ENCODE measurements at regions not wholly inside any gene's neighbourhood (a gene's known extent, or its start where the extent isn't known, plus 50 kb on each side); places are given as distances from the start of the nearest gene placed in this dataset.
"Not testable (repeated sequence)": the region's sequence is repeated elsewhere in the genome, so short reads cannot be mapped to it uniquely, and the experiment has no call there.

- DNase-seq = no peak
Observed at GRCh38 chr3:152768478-152768877, 66.5 kb upstream of the P2RY1 start.

GRCh38 chr3:152769523-152769922 lies 65.4 kb upstream of the P2RY1 start:
- no peak for DNase-seq

- DNase-seq = no peak
Observed at GRCh38 chr3:152770296-152770695, 64.6 kb upstream of the P2RY1 start.

GRCh38 chr3:152771120-152771519 lies 63.8 kb upstream of the P2RY1 start:
- no peak for DNase-seq

- DNase-seq = no peak
Observed at GRCh38 chr3:152772674-152773225, 62.2 kb upstream of the P2RY1 start.

GRCh38 chr3:152773633-152774032 lies 61.3 kb upstream of the P2RY1 start:
- DNase-seq = no peak

GRCh38 chr3:152774230-152774629 lies 60.7 kb upstream of the P2RY1 start:
- not testable (repeated sequence) for DNase-seq

- DNase-seq = no peak
Observed at GRCh38 chr3:152778022-152778421, 56.9 kb upstream of the P2RY1 start.

GRCh38 chr3:152779653-152780052 lies 55.3 kb upstream of the P2RY1 start:
- no peak for DNase-seq

GRCh38 chr3:152780553-152780952 lies 54.4 kb upstream of the P2RY1 start:
- no peak for DNase-seq

GRCh38 chr3:152785051-152785450 lies 49.9 kb upstream of the P2RY1 start:
- no peak for DNase-seq

All from nucleus accumbens (tissue), 56 donors.